ENCODE measurements at regions not wholly inside any gene's neighbourhood (a gene's known extent, or its start where the extent isn't known, plus 50 kb on each side); places are given as distances from the start of the nearest gene placed in this dataset.

GRCh38 chr12:94702696-94703095 is 52.3 kb upstream of the TMCC3 start:
- TF ChIP-seq CTCF (IDR thresholded peaks at IDR 0.05; ENCODE audit: low read length) (no peak), EZH2 (IDR thresholded peaks at IDR 0.05; ENCODE audit: borderline replicate concordance, low read length) (no peak)
